ENCODE measurements at regions not wholly inside any gene's neighbourhood (a gene's known extent, or its start where the extent isn't known, plus 50 kb on each side); places are given as distances from the start of the nearest gene placed in this dataset.

GRCh38 chr20:39253051-39253755, 291.1 kb downstream of the DHX35 start:
- TF ChIP-seq, protein P1, sequence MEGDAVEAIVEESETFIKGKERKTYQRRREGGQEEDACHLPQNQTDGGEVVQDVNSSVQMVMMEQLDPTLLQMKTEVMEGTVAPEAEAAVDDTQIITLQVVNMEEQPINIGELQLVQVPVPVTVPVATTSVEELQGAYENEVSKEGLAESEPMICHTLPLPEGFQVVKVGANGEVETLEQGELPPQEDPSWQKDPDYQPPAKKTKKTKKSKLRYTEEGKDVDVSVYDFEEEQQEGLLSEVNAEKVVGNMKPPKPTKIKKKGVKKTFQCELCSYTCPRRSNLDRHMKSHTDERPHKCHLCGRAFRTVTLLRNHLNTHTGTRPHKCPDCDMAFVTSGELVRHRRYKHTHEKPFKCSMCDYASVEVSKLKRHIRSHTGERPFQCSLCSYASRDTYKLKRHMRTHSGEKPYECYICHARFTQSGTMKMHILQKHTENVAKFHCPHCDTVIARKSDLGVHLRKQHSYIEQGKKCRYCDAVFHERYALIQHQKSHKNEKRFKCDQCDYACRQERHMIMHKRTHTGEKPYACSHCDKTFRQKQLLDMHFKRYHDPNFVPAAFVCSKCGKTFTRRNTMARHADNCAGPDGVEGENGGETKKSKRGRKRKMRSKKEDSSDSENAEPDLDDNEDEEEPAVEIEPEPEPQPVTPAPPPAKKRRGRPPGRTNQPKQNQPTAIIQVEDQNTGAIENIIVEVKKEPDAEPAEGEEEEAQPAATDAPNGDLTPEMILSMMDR (IDR thresholded peaks at IDR 0.05) = no peak
- no peak for TF ChIP-seq POLR2A (IDR thresholded peaks at IDR 0.05)
- TF ChIP-seq POLR2AphosphoS5 (IDR thresholded peaks at IDR 0.05) = no peak

All from sigmoid colon (tissue), 4 donors.